Transverse colon (tissue), 4 donors: ENCODE measurements at regions not wholly inside any gene's neighbourhood (a gene's known extent, or its start where the extent isn't known, plus 50 kb on each side); places are given as distances from the start of the nearest gene placed in this dataset.

Source experiments
- DNase-seq: peaks from one replicate; pipeline ENCODE4 v3.0.0-alpha.2; 2019
- H3K27ac ChIP-seq, 4 donors: fragments of 200-600 bp; sonication (generic); 2 replicates each; pipeline ENCODE4 v1.5.1; 2016 to 2018; ENCODE audit warnings: inconsistent platforms in 4 of 4
- H3K27me3 ChIP-seq: fragments of 200-600 bp; sonication (generic); 2 replicates; pipeline ENCODE4 v1.5.1; 2017; ENCODE audit warnings: inconsistent platforms
- H3K36me3 ChIP-seq, 4 donors: fragments of 200-600 bp; sonication (generic); 2 replicates each; pipeline ENCODE4 v1.5.1; 2017 to 2019; ENCODE audit warnings: inconsistent platforms in 4 of 4
- H3K4me1 ChIP-seq, 4 donors: fragments of 200-600 bp; sonication (generic); 2 replicates each; pipeline ENCODE4 v1.5.1; 2017 to 2020; ENCODE audit warnings: inconsistent platforms in 4 of 4
- H3K4me3 ChIP-seq, 4 donors: fragments of 200-600 bp; sonication (generic); 1 replicate in 1 of 4; 2 replicates in 3 of 4; pipeline versions ENCODE4 v1.5.1 to v1.6.1; 2017 to 2019; ENCODE audit warnings: inconsistent platforms in 4 of 4
- H3K9me3 ChIP-seq, 2 donors: fragments of 200-600 bp; sonication (generic); 2 replicates each; pipeline ENCODE4 v1.5.1; 2017 to 2019; ENCODE audit warnings: inconsistent platforms in 2 of 2
- CTCF ChIP-seq, 5 experiments: fragments of 200-600 bp in 3 of 5; fragments of 450-650 bp in 2 of 5; sonication (generic) in 3 of 5; IDR thresholded peaks; 1 replicate in 2 of 5; 2 replicates in 3 of 5; pipeline ENCODE4 v1.5.1; 2016 to 2017; ENCODE audit warnings: antibody characterized with exemption in 5 of 5, inconsistent platforms in 3 of 5, mild to moderate bottlenecking in 2 of 5, moderate library complexity in 1 of 5
- EP300 ChIP-seq: sonication (generic); formaldehyde crosslinking; IDR thresholded peaks from one replicate; pipeline ENCODE4 v1.6.1; 2017; ENCODE audit warnings: antibody characterized with exemption, low read depth
- POLR2A ChIP-seq: fragments of 450-650 bp; IDR thresholded peaks from one replicate; pipeline ENCODE4 v1.6.1; 2016; ENCODE audit warnings: antibody characterized with exemption, mild to moderate bottlenecking, moderate library complexity
- POLR2AphosphoS5 ChIP-seq, 3 donors: sonication (generic); formaldehyde crosslinking; IDR thresholded peaks; one replicate each; pipeline ENCODE4 v1.6.1; 2016; ENCODE audit warnings: antibody characterized with exemption in 3 of 3
- WGBS, 2 donors: methylation state at CpG; one replicate each; pipeline ENCODE4 v1.1.5; 2018; ENCODE audit warnings: low coverage in 1 of 2; 5-methylcytosine and 5-hydroxymethylcytosine counted together
- in situ Hi-C, 4 donors: fragments of 200-750 bp; cut with MboI; loops; one replicate each; pipeline versions ENCODE4 v1.15.0 to v1.15.1; 2017; ENCODE audit warnings: low sequenced_read_pairs in 3 of 4, low pct_ligation_motif_present in 1 of 4, low pct_unique_long_range_greater_than_20kb in 1 of 4
- intact Hi-C: fragments of 100-400 bp; cut with DNase I; formaldehyde crosslinking; loops from one replicate; pipeline ENCODE4 v1.15.1; 2023; ENCODE audit warnings: low total_unique reads

- no peaks in the 10 kb centered on the region for H3K36me3 ChIP-seq
- WGBS, 2 donors, result 80% methylated on average over 3 of the region's 3 CpGs; no CpG with 5 or more reads in 1 of the 2 donors
- H3K4me1 ChIP-seq, result peaks cover 9 to 17% (median 14%) of the 10 kb centered on the region in 4 donors
- no peak overlapping the region for H3K27ac ChIP-seq
- peaks cover 67% of the 10 kb centered on the region for H3K27me3 ChIP-seq
- in situ Hi-C loops (loop anchor here (5.0 to 25.0 kb wide), 5 partner anchors 84 to 647 kb away; no protein-coding TSS in a partner anchor), intact Hi-C loops (loop anchor here (5.0 kb wide), 1 partner anchor 67 kb away; no protein-coding TSS in a partner anchor)
- no peak for DNase-seq
- no peaks in the 10 kb centered on the region for H3K9me3 ChIP-seq
- H3K4me3 ChIP-seq, result no peak overlapping the region
- TF ChIP-seq POLR2AphosphoS5 (IDR thresholded peaks at IDR 0.05), result no peak
- no peak for TF ChIP-seq EP300
- no peak for TF ChIP-seq CTCF (IDR thresholded peaks at IDR 0.05)
- no peak for TF ChIP-seq POLR2A
Measured at GRCh38 chr5:154609251-154609650, 131.2 kb upstream of the HAND1 start.

- intact Hi-C loops, result loop anchor here (5.0 kb wide), 1 partner anchor 66 kb away; no protein-coding TSS in a partner anchor
- in situ Hi-C loops, result loop anchor here (5.0 to 25.0 kb wide), 5 partner anchors 84 to 646 kb away; no protein-coding TSS in a partner anchor
- H3K36me3 ChIP-seq, result no peaks in the 10 kb centered on the region
- peaks cover 9 to 19% (median 17%) of the 10 kb centered on the region in 4 donors for H3K4me1 ChIP-seq
- no peak overlapping the region for H3K27ac ChIP-seq
- TF ChIP-seq EP300 (no peak), POLR2AphosphoS5 (IDR thresholded peaks at IDR 0.05) (no peak), CTCF (IDR thresholded peaks at IDR 0.05) (no peak), POLR2A (no peak)
- H3K27me3 ChIP-seq, result peaks cover 70% of the 10 kb centered on the region
- H3K9me3 ChIP-seq, result no peaks in the 10 kb centered on the region
- 49 to 58% methylated on average over 3 to 7 of the region's 7 CpGs for WGBS, 2 donors
- H3K4me3 ChIP-seq, result no peak overlapping the region
- no peak for DNase-seq
Measured at GRCh38 chr5:154608531-154609011, 130.5 kb upstream of the HAND1 start.

- Histone ChIP-seq H3K36me3 (no peaks in the 10 kb centered on the region), H3K27me3 (peaks cover 70% of the 10 kb centered on the region), H3K4me3 (no peak overlapping the region), H3K9me3 (no peaks in the 10 kb centered on the region), H3K4me1 (peaks cover 9 to 19% (median 17%) of the 10 kb centered on the region in 4 donors), H3K27ac (no peak overlapping the region)
- in situ Hi-C loops, result loop anchor here (5.0 to 25.0 kb wide), 5 partner anchors 83 to 645 kb away; no protein-coding TSS in a partner anchor
- intact Hi-C loops, result loop anchor here (5.0 kb wide), 1 partner anchor 65 kb away; no protein-coding TSS in a partner anchor
- DNase-seq, result no peak
- no peak for TF ChIP-seq CTCF (IDR thresholded peaks at IDR 0.05)
- no peak for TF ChIP-seq POLR2A
- no peak for TF ChIP-seq POLR2AphosphoS5 (IDR thresholded peaks at IDR 0.05)
- no peak for TF ChIP-seq EP300
- WGBS, 2 donors, result 92 to 100% methylated on average over 1 to 4 of the region's 4 CpGs
Measured at GRCh38 chr5:154607746-154608145, 129.7 kb upstream of the HAND1 start.

- Histone ChIP-seq H3K27me3 (peaks cover 55% of the 10 kb centered on the region), H3K4me1 (peaks cover 7 to 16% (median 13%) of the 10 kb centered on the region in 4 donors), H3K36me3 (no peaks in the 10 kb centered on the region), H3K4me3 (no peak overlapping the region), H3K9me3 (no peaks in the 10 kb centered on the region), H3K27ac (no peak overlapping the region)
- no peak for DNase-seq
- WGBS, 2 donors, result 56 to 86% methylated on average over 2 to 4 of the region's 4 CpGs
- no peak for TF ChIP-seq POLR2A
- no peak for TF ChIP-seq CTCF (IDR thresholded peaks at IDR 0.05)
- no peak for TF ChIP-seq POLR2AphosphoS5 (IDR thresholded peaks at IDR 0.05)
- no peak for TF ChIP-seq EP300
- intact Hi-C loops (loop anchor here (5.0 kb wide), 1 partner anchor 64 kb away; no protein-coding TSS in a partner anchor), in situ Hi-C loops (loop anchor here (5.0 to 25.0 kb wide), 5 partner anchors 81 to 644 kb away; no protein-coding TSS in a partner anchor)
Measured at GRCh38 chr5:154606246-154606645, 128.2 kb upstream of the HAND1 start.
